GM21723 (cell line): ENCODE measurements at regions not wholly inside any gene's neighbourhood (a gene's known extent, or its start where the extent isn't known, plus 50 kb on each side); places are given as distances from the start of the nearest gene placed in this dataset.

ENCODE experiments used
- ATAC-seq: cut with Tn5 transposase; IDR thresholded peaks from one replicate; pipeline ENCODE4 v1.9.1; 2021; ENCODE audit warnings: mild to moderate bottlenecking, moderate library complexity; ENCODE audit not compliant: unreplicated experiment

GRCh38 chr4:63817196-63817865 lies 591.9 kb downstream of the TECRL start:
- ATAC-seq: no peak

DNA sequence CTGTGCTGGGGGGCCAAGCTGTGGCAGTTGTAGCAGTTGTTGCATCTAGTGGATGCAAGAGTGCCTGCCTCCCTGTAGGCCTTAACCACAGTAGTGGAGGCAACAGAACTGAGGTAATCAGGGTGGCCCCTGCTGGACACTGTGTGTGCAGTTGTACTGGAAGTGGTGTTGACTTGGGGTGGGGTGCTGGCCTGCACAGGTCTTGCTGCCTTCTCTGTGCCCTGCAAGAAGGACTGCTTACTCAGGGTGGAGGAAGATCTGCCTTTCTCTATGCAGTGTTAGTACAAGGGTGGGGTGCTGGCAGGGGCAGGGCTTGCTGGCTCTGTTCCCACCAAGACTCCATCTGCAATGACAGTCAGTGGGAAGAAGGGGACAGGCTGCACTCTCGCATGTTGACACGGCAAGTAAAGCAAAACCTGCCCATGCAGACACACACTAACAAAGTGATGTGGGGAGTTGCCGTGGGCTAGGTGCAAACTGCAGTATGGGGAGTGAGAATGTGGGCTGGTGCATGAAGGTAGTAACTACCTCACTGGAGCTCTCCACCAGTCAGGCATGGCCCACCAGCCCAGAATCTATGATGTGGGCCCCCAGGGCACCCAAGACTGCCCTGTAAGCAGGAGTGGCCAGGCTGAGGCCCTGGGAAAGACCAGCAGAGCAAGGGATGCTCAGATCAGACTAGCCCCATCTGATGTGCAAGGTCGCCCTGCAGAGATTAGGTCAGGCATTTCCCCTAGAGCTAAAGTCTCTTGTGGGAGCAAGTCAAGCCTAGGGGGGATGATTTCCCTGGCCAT lies 594.9 kb downstream of the TECRL start:
- ATAC-seq: no peak

DNA sequence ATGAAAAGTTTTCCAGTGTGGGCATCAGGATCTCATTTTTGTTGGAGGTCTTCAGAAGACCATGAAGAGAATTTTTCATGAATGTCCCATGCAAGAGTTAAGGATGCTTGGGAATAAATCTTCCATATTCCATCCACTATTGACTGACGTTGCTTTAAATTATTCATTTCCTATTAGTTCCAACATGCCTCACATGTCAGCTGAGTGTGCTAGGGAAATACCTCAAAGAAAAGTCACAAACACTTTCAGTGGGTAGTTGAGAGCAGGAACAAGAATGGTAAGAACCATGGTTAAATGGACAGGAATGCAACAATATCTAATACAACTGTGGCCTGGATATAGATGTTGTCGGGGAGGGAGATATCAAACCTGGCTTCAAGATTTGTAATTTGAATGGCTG lies 610.1 kb downstream of the TECRL start:
- no peak for ATAC-seq

DNA sequence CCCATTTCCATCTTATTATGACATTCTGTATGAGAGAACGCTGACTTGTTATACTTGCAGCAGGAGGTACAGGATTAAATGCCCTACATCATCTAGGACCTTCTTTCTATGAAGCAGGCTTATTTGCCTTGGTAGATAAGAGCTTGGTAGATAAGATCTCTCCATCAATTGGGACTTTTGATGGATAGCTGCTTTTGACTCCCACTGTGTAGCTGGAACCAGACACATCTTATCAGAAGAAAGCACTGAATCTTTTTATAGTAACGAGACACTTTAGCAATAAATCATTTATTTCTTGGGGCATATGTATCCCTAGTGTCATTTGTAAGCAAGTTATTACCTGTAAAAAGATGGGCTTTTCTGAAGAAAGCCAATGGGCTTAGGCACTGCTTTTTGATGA lies 613.9 kb downstream of the TECRL start:
- no peak for ATAC-seq

- ATAC-seq: no peak
Observed at GRCh38 chr4:63790377-63790776, 618.9 kb downstream of the TECRL start.

DNA sequence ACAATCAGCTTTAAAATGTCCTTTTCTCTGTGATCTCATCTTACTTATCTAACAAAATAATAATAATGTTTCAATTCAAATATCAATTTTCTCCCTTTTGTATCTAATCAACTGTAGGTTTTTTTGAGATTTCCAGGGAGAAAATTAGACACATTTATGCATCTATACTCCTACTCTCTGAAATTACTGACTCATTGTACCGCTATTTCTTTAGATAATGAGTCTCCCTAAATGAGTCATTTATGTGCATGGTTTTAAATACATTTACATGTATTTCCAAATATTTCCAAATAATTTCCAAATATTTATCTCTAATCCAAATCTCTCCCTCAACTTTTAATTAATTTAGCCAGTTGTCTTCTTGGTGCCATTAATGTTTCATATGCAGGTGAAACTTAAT lies 621.0 kb downstream of the TECRL start:
- ATAC-seq: no peak

DNA sequence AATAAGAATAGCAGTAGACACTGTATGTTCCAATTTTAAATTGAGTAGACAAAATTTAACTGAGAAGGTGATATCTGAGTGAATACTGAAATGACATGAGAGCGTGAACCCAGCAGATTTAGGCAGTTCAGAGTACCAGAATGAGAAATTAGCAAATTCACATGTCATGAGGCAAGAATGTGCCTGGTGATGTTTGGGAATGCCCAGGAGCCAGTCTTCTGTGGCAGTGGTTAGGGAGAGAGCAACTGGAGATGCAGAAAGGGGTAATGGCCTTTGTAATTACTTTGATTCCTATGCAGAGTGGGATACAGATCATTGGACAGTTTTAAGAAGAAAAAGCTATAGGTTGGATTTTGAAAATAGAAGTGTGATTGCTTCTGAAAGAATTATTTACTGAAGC lies 621.9 kb downstream of the TECRL start:
- no peak for ATAC-seq

DNA sequence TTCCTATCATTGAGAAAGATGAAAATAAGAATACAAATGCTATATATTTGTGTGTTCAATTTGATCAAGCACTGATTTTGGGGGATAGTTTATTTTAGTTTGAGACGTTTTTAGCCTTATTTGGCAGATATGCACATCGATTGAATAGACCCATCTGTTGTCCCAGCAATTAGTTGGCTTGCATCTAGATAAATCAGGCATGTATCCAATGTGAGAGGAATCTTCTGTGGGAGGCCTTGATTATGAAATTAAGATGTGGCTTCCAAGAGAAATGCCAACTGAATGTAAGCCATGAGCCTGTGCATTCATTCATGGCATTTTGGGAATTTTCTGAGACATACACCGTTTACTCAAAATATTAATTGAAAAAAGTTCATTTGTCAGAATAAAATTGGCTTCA lies 623.1 kb downstream of the TECRL start:
- no peak for ATAC-seq

- ATAC-seq: no peak
Observed at GRCh38 chr4:63784822-63785221, 624.4 kb downstream of the TECRL start.

DNA sequence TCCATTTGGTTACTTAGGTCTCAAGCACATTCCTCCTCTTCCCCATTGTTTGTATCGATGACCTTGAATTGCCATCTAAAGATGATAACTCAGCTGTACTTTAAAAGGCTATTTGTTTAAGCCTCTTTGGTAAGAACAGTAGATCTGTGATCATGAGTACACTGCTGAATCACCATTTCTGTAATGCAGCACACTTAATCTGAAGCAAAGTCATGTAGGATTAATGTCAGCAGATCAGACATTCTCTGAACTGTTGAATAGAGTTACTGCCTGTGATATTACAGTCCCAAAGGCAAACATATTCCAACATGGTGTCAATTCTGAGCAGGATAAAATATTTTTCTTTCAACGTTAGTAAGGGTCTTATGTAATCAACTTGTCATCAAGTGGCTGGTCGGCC lies 631.6 kb downstream of the TECRL start:
- no peak for ATAC-seq

- no peak for ATAC-seq
Observed at GRCh38 chr4:63764400-63764799, 644.9 kb downstream of the TECRL start.

GRCh38 chr4:63757929-63758328 lies 651.3 kb downstream of the TECRL start:
- no peak for ATAC-seq

- no peak for ATAC-seq
Observed at GRCh38 chr4:63742882-63743281, 666.4 kb downstream of the TECRL start.

GRCh38 chr4:63729519-63729918 lies 679.7 kb downstream of the TECRL start:
- no peak for ATAC-seq

- no peak for ATAC-seq
Observed at GRCh38 chr4:63728480-63729177, 680.6 kb downstream of the TECRL start.

- ATAC-seq: no peak
Observed at GRCh38 chr4:63717384-63717783, 691.9 kb downstream of the TECRL start.

GRCh38 chr4:63708661-63709060 lies 700.6 kb downstream of the TECRL start:
- ATAC-seq: no peak

- no peak for ATAC-seq
Observed at GRCh38 chr4:63700569-63700968, 708.7 kb downstream of the TECRL start.

DNA sequence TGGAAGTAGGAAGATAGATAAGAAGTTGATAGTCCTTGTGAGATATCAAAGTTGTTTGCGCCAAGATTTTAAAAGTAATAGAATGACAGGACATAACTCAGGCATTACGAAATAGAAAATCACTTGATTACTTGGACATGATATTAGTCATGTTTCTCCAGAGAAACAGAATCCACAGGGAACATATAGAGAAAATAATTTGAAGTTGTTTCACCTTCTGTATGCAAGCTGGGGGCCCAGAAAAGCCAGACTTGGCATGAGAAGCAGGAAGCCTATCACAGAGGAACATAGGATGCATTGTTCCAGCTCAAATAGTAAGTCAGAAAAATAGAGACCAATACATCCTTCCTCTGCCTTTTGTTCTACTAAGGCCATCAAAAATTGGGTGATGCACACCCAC lies 715.9 kb downstream of the TECRL start:
- no peak for ATAC-seq

- no peak for ATAC-seq
Observed at GRCh38 chr4:63678358-63678931, 730.8 kb downstream of the TECRL start.

DNA sequence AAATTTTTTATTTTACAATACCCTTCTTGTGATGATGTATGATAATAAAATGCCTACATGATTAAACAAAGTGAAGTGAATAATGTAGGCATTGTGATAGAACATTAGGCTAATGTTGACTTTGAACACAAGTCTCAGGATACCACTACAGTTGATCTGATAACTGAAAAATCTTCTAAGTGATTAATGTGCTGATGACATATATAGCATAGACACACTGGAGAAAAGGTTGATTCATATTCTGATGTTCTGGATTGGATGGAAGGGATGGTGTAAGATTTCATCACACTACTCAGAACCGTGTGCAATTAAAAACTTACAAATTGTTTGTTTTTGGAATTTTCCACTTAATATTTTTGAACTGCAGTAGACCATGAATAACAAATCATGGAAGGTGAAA lies 738.5 kb downstream of the TECRL start:
- no peak for ATAC-seq

DNA sequence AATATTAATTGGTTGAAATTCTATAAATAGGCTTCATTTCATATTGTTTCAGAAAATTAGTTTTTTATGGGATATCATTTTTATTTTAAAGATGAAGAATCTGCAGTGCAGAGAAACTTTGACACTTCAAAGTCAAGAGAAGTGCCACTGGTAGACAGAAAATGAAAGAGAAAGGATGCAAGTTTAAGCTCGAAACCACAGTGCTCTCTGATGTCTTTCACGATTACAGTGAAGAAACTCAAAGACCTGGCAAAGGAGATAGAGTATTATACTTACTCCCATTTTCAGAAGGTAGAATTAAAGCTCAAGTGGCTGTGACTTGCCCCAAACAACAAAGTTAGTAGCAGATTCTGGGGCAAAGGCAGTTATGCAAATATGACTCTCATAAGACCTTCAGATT lies 745.4 kb downstream of the TECRL start:
- ATAC-seq: no peak
